CD4-positive, alpha-beta T cell treated with Interleukin-1 beta for 1 hour (primary cell): ENCODE measurements at regions not wholly inside any gene's neighbourhood (a gene's known extent, or its start where the extent isn't known, plus 50 kb on each side); places are given as distances from the start of the nearest gene placed in this dataset.

ENCODE experiments used
- DNase-seq, 2 donors: peaks; one replicate each; pipeline ENCODE4 v3.0.0-alpha.2; 2020 to 2022

GRCh38 chr15:47950447-47950846, 170.3 kb upstream of the SLC24A5 start:
- no peak for DNase-seq

- DNase-seq: no peak
Measured at GRCh38 chr15:47951781-47952180, 169.0 kb upstream of the SLC24A5 start.

- no peak for DNase-seq
Measured at GRCh38 chr15:47954196-47954595, 166.6 kb upstream of the SLC24A5 start.

- DNase-seq: no peak
Measured at GRCh38 chr15:47955021-47955420, 165.8 kb upstream of the SLC24A5 start.

GRCh38 chr15:47959617-47960413, 161.0 kb upstream of the SLC24A5 start:
- no peak for DNase-seq

- peak in 1 of 2 donors; percentile 9 for DNase-seq
Measured at GRCh38 chr15:47961401-47962090, 159.2 kb upstream of the SLC24A5 start.

- DNase-seq: no peak
Measured at GRCh38 chr15:47963265-47963664, 157.5 kb upstream of the SLC24A5 start.

- DNase-seq: no peak
Measured at GRCh38 chr15:47964229-47964628, 156.6 kb upstream of the SLC24A5 start.

GRCh38 chr15:47965297-47965696, 155.5 kb upstream of the SLC24A5 start:
- DNase-seq: no peak

GRCh38 chr15:47968593-47968992, 152.2 kb upstream of the SLC24A5 start:
- no peak for DNase-seq

- no peak for DNase-seq
Measured at GRCh38 chr15:47971637-47972036, 149.2 kb upstream of the SLC24A5 start.

GRCh38 chr15:47972738-47973137, 148.1 kb upstream of the SLC24A5 start:
- DNase-seq: no peak

- no peak for DNase-seq
Measured at GRCh38 chr15:47974724-47975123, 146.1 kb upstream of the SLC24A5 start.

GRCh38 chr15:47975427-47975826, 145.4 kb upstream of the SLC24A5 start:
- no peak for DNase-seq

- no peak for DNase-seq
Measured at GRCh38 chr15:47983533-47983932, 137.3 kb upstream of the SLC24A5 start.

GRCh38 chr15:47985568-47985967, 135.2 kb upstream of the SLC24A5 start:
- no peak for DNase-seq

GRCh38 chr15:47987461-47987860, 133.3 kb upstream of the SLC24A5 start:
- DNase-seq: no peak

GRCh38 chr15:47987908-47988532, 132.8 kb upstream of the SLC24A5 start:
- DNase-seq: peak in 1 of 2 donors; percentile 12

- DNase-seq: no peak
Measured at GRCh38 chr15:47988564-47988963, 132.2 kb upstream of the SLC24A5 start.

- DNase-seq: no peak
Measured at GRCh38 chr15:47990821-47991220, 130.0 kb upstream of the SLC24A5 start.

- DNase-seq: no peak
Measured at GRCh38 chr15:47991357-47991756, 129.4 kb upstream of the SLC24A5 start.

GRCh38 chr15:47993051-47993450, 127.7 kb upstream of the SLC24A5 start:
- DNase-seq: no peak

GRCh38 chr15:47997195-47998080, 123.4 kb upstream of the SLC24A5 start:
- no peak for DNase-seq
